ENCODE measurements at regions not wholly inside any gene's neighbourhood (a gene's known extent, or its start where the extent isn't known, plus 50 kb on each side); places are given as distances from the start of the nearest gene placed in this dataset.

DNA sequence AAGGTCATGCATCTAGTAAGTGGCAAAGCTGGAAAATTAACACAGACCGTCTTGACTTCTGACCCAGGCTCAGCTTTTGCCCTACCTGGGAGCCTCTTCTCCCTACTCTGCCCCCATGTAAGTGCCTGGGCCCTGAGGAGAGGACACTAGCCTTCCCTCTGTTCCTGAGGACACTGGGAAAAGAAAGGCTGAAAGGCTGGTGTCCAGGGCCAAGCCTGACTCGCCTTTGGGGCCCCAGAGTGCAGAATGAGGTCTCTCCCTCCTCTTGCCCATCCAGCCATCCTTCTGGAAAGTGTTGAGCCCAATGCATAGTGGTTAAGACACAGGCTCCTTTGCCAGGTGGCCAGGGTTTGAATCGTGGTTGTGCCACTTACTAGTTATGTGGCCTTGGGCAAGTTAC lies 91.5 kb downstream of the PJA1 start (continued):
- TF ChIP-seq, protein P1, sequence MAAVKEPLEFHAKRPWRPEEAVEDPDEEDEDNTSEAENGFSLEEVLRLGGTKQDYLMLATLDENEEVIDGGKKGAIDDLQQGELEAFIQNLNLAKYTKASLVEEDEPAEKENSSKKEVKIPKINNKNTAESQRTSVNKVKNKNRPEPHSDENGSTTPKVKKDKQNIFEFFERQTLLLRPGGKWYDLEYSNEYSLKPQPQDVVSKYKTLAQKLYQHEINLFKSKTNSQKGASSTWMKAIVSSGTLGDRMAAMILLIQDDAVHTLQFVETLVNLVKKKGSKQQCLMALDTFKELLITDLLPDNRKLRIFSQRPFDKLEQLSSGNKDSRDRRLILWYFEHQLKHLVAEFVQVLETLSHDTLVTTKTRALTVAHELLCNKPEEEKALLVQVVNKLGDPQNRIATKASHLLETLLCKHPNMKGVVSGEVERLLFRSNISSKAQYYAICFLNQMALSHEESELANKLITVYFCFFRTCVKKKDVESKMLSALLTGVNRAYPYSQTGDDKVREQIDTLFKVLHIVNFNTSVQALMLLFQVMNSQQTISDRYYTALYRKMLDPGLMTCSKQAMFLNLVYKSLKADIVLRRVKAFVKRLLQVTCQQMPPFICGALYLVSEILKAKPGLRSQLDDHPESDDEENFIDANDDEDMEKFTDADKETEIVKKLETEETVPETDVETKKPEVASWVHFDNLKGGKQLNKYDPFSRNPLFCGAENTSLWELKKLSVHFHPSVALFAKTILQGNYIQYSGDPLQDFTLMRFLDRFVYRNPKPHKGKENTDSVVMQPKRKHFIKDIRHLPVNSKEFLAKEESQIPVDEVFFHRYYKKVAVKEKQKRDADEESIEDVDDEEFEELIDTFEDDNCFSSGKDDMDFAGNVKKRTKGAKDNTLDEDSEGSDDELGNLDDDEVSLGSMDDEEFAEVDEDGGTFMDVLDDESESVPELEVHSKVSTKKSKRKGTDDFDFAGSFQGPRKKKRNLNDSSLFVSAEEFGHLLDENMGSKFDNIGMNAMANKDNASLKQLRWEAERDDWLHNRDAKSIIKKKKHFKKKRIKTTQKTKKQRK (IDR thresholded peaks at IDR 0.05; ENCODE audit: low read depth, low read length): no peak
- TF ChIP-seq, protein P2, sequence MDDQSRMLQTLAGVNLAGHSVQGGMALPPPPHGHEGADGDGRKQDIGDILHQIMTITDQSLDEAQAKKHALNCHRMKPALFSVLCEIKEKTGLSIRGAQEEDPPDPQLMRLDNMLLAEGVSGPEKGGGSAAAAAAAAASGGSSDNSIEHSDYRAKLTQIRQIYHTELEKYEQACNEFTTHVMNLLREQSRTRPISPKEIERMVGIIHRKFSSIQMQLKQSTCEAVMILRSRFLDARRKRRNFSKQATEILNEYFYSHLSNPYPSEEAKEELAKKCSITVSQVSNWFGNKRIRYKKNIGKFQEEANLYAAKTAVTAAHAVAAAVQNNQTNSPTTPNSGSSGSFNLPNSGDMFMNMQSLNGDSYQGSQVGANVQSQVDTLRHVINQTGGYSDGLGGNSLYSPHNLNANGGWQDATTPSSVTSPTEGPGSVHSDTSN (IDR thresholded peaks at IDR 0.05; ENCODE audit: insufficient replicate concordance, low read depth, low read length): no peak
- no peak for TF ChIP-seq ESRRA (IDR thresholded peaks at IDR 0.05; ENCODE audit: low read length)
- no peak for TF ChIP-seq SMARCA5 (IDR thresholded peaks at IDR 0.05)
- TF ChIP-seq, protein P3, sequence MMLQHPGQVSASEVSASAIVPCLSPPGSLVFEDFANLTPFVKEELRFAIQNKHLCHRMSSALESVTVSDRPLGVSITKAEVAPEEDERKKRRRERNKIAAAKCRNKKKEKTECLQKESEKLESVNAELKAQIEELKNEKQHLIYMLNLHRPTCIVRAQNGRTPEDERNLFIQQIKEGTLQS (IDR thresholded peaks at IDR 0.05; ENCODE audit: borderline replicate concordance, extremely low read depth, low read depth, low read length): no peak
- no peak for TF ChIP-seq CREB1 (IDR thresholded peaks at IDR 0.05; ENCODE audit: low read depth)
- no peak for TF ChIP-seq SUPT20H (IDR thresholded peaks at IDR 0.05; ENCODE audit: borderline replicate concordance, control insufficient read depth, low read depth, low read length)

DNA sequence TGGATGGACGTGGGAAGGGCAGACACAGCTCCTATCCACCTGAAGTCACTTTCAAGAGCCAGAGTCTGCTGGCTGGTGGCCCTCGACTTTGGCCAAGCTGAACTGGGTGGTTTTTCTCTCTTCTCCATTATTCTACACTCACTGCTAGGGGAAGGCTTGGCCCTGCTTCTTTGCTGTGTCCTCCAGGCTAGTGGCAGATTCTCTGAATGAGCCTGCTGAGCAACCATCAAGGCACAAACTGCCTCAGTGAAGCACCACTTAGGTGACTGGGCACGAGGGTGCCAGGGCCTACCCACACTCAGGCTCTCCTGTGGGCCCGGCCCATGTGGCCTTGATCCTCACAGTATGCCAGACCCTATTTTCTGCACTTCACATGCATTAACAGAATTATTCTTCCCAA lies 92.0 kb downstream of the PJA1 start:
- WGBS (ENCODE audit: insufficient coverage, insufficient replicate concordance, low lambda C conversion rate, missing lambda C conversion rate): 3% methylated on average over 4 of the region's 4 CpGs
- no peaks in the 10 kb centered on the region; the same call in 1 of the 2 replicates for H4K20me1 ChIP-seq (ENCODE audit: control insufficient read depth, insufficient read depth)
- DNase-seq (ENCODE audit: low read depth, low spot score) (no peak), FAIRE-seq (no peak), ATAC-seq (no peak)
- intact Hi-C loops (cut with micrococcal nuclease; ENCODE audit: unreplicated experiment) (no loop called here), in situ Hi-C loops (cut with MboI) (no loop called here)
- CTCF ChIA-PET: no interaction called here
- H3K9me3 ChIP-seq (replicated peaks; ENCODE audit: control insufficient read depth, insufficient read depth, low read length): no peaks in the 10 kb centered on the region
- POLR2A ChIA-PET: no interaction called here
- H3K36me3 ChIP-seq (ENCODE audit: control insufficient read depth in 2 of 2, insufficient read depth in 2 of 2, low read length in 1 of 2): no peaks in the 10 kb centered on the region
- H3K79me2 ChIP-seq (ENCODE audit: control insufficient read depth, insufficient read depth, low read length): no peaks in the 10 kb centered on the region
- no TSS peak for BruUV-seq (replicated peaks)
- SMC1A ChIA-PET (ENCODE audit: uncharacterized antibody, unreplicated experiment): no interaction called here
- H3K4me3 ChIP-seq: no peak overlapping the region
- H3K4me1 ChIP-seq (ENCODE audit: control insufficient read depth, insufficient read depth, low read length): no peaks in the 10 kb centered on the region
- no peak overlapping the region for H3K4me2 ChIP-seq (ENCODE audit: control insufficient read depth, insufficient read depth)
- no peak overlapping the region for H3K27ac ChIP-seq (ENCODE audit: control insufficient read depth, insufficient read depth)
- no peak overlapping the region for H3K9ac ChIP-seq (ENCODE audit: control insufficient read depth, insufficient read depth, low read length)
- RAD21 ChIA-PET (ENCODE audit: unreplicated experiment): no interaction called here
- H2AFZ ChIP-seq (ENCODE audit: control insufficient read depth, low read depth, low read length): no peak overlapping the region
- H3K27me3 ChIP-seq (replicated peaks in 1 of 2; ENCODE audit: control insufficient read depth in 2 of 2, insufficient read depth in 2 of 2, low read length in 1 of 2): no peaks in the 10 kb centered on the region; a peak in 2 of 4 replicates
- no peak for TF ChIP-seq KLF5 (IDR thresholded peaks at IDR 0.05; ENCODE audit: partially characterized antibody)
- TF ChIP-seq EGR1 (IDR thresholded peaks at IDR 0.05; ENCODE audit: borderline replicate concordance in 1 of 2, low read depth in 2 of 2, low read length in 2 of 2): no peak
- no peak for TF ChIP-seq NFYA (IDR thresholded peaks at IDR 0.05; ENCODE audit: borderline replicate concordance, low read depth, low read length)
- TF ChIP-seq ZNF217 (IDR thresholded peaks at IDR 0.05): no peak
- TF ChIP-seq MEF2B (IDR thresholded peaks at IDR 0.05; ENCODE audit: partially characterized antibody, poor library complexity, severe bottlenecking): no peak
- no peak for TF ChIP-seq CHD2 (IDR thresholded peaks at IDR 0.05; ENCODE audit: borderline replicate concordance, low read depth, low read length)
- no peak for TF ChIP-seq ZNF207 (IDR thresholded peaks at IDR 0.05; ENCODE audit: borderline replicate concordance)
- TF ChIP-seq, protein P3 (IDR thresholded peaks at IDR 0.05; ENCODE audit: borderline replicate concordance, extremely low read depth, low read depth, low read length): no peak

Measured in GM12878 (cell line).